HG03097 (cell line): ENCODE measurements at regions not wholly inside any gene's neighbourhood (a gene's known extent, or its start where the extent isn't known, plus 50 kb on each side); places are given as distances from the start of the nearest gene placed in this dataset.

Experiments used
- ATAC-seq: cut with Tn5 transposase; IDR thresholded peaks from one replicate; pipeline ENCODE4 v1.9.1; 2021; ENCODE audit not compliant: unreplicated experiment, low FRiP score

GRCh38 chr6:141594874-141595273 is 537.9 kb upstream of the GJE1 start:
- no peak for ATAC-seq

GRCh38 chr6:141593311-141593710 is 539.4 kb upstream of the GJE1 start:
- no peak for ATAC-seq

GRCh38 chr6:141587482-141588266 is 545.1 kb upstream of the GJE1 start:
- no peak for ATAC-seq

GRCh38 chr6:141580988-141581552 is 551.7 kb upstream of the GJE1 start:
- no peak for ATAC-seq

- no peak for ATAC-seq
Observed at GRCh38 chr6:141580131-141580530, 552.6 kb upstream of the GJE1 start.

GRCh38 chr6:141576751-141577150 is 556.0 kb upstream of the GJE1 start:
- ATAC-seq = no peak

- peak; percentile 90 for ATAC-seq
Observed at GRCh38 chr6:141562851-141563763, 569.6 kb upstream of the GJE1 start.

GRCh38 chr6:141562186-141562811 is 570.4 kb upstream of the GJE1 start:
- peak; percentile 18 for ATAC-seq

GRCh38 chr6:141561154-141561553 is 571.6 kb upstream of the GJE1 start:
- ATAC-seq = no peak

GRCh38 chr6:141552463-141552862 is 580.3 kb upstream of the GJE1 start:
- ATAC-seq = peak; percentile 72

- no peak for ATAC-seq
Observed at GRCh38 chr6:141552031-141552430, 580.7 kb upstream of the GJE1 start.

- ATAC-seq = no peak
Observed at GRCh38 chr6:141551318-141551717, 581.4 kb upstream of the GJE1 start.

GRCh38 chr6:141550471-141550870 is 582.3 kb upstream of the GJE1 start:
- no peak for ATAC-seq

- ATAC-seq = no peak
Observed at GRCh38 chr6:141548966-141549365, 583.8 kb upstream of the GJE1 start.

GRCh38 chr6:141541581-141542324 is 591.0 kb upstream of the GJE1 start:
- ATAC-seq = no peak

GRCh38 chr6:141540207-141540606 is 592.5 kb upstream of the GJE1 start:
- no peak for ATAC-seq

GRCh38 chr6:141539617-141540016 is 593.1 kb upstream of the GJE1 start:
- ATAC-seq = no peak

- ATAC-seq = no peak
Observed at GRCh38 chr6:141532211-141532610, 600.5 kb upstream of the GJE1 start.

GRCh38 chr6:141531040-141531439 is 601.7 kb upstream of the GJE1 start:
- no peak for ATAC-seq

GRCh38 chr6:141528596-141528995 is 604.1 kb upstream of the GJE1 start:
- ATAC-seq = no peak
